SU-DHL-6 (cell line): ENCODE measurements at regions not wholly inside any gene's neighbourhood (a gene's known extent, or its start where the extent isn't known, plus 50 kb on each side); places are given as distances from the start of the nearest gene placed in this dataset.

Source experiments
- EZH2phosphoT487 ChIP-seq: fragments of 200-600 bp; sonication (generic), shearing (Covaris generic); conservative IDR thresholded peaks from 2 replicates; pipeline ENCODE4 v1.6.1; 2018; ENCODE audit warnings: mild to moderate bottlenecking, antibody characterized with exemption, low read length, moderate library complexity, mixed read lengths
- TF ChIP-seq, protein P1 (sequence below): fragments of 200-600 bp; sonication (generic); IDR thresholded peaks from one replicate; pipeline ENCODE4 v1.5.1; 2017; ENCODE audit warnings: antibody characterized with exemption, mild to moderate bottlenecking, low read length, moderate library complexity; ENCODE audit not compliant: insufficient read depth, poor library complexity, severe bottlenecking

DNA sequence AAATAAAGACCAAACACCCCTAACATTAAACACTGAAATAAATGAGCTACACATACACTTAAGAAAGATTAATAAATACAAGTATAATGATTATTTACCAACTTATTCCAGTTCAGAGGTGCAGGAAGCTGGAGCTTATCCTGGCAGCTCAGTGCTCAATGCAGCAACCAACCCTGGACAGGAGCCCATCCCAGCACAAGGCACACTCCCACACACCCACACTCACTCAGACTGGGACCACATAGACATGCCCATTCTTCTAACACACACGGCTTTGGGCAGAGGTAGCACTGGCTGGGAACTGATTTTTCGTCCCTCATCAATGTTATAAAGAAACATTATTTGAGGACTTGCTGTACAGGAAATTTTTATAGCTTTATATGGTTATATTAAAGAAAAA, 797.4 kb downstream of the RPS29 start:
- TF ChIP-seq, protein P1, sequence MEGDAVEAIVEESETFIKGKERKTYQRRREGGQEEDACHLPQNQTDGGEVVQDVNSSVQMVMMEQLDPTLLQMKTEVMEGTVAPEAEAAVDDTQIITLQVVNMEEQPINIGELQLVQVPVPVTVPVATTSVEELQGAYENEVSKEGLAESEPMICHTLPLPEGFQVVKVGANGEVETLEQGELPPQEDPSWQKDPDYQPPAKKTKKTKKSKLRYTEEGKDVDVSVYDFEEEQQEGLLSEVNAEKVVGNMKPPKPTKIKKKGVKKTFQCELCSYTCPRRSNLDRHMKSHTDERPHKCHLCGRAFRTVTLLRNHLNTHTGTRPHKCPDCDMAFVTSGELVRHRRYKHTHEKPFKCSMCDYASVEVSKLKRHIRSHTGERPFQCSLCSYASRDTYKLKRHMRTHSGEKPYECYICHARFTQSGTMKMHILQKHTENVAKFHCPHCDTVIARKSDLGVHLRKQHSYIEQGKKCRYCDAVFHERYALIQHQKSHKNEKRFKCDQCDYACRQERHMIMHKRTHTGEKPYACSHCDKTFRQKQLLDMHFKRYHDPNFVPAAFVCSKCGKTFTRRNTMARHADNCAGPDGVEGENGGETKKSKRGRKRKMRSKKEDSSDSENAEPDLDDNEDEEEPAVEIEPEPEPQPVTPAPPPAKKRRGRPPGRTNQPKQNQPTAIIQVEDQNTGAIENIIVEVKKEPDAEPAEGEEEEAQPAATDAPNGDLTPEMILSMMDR = no peak
- no peak for TF ChIP-seq EZH2phosphoT487
